NT2/D1 (cell line): ENCODE measurements at regions not wholly inside any gene's neighbourhood (a gene's known extent, or its start where the extent isn't known, plus 50 kb on each side); places are given as distances from the start of the nearest gene placed in this dataset.

Experiments used
- DNase-seq: peaks from one replicate; pipeline ENCODE4 v3.0.0-alpha.2; 2011; ENCODE audit warnings: low read depth, low spot score
- H3K27me3 ChIP-seq: 2 replicates; pipeline ENCODE4 v1.6.0; 2011; ENCODE audit warnings: mild to moderate bottlenecking; ENCODE audit not compliant: insufficient read length, insufficient read depth
- H3K36me3 ChIP-seq: 2 replicates; pipeline ENCODE4 v1.6.1; 2011; ENCODE audit warnings: mild to moderate bottlenecking, low read length, mixed read lengths; ENCODE audit not compliant: insufficient read depth, insufficient read length
- H3K4me1 ChIP-seq: 2 replicates; pipeline ENCODE4 v1.5.1; 2011; ENCODE audit not compliant: insufficient read depth, insufficient read length
- H3K4me3 ChIP-seq: 2 replicates; pipeline ENCODE4 v1.5.1; 2011; ENCODE audit warnings: low read depth; ENCODE audit not compliant: insufficient read length
- H3K9ac ChIP-seq: 2 replicates; pipeline ENCODE4 v1.6.0; 2011; ENCODE audit warnings: low read depth; ENCODE audit not compliant: insufficient read length
- H3K9me3 ChIP-seq: 2 replicates; pipeline ENCODE4 v1.5.1; 2011; ENCODE audit warnings: mild to moderate bottlenecking, low read length; ENCODE audit not compliant: insufficient read depth
- SUZ12 ChIP-seq: IDR thresholded peaks from 2 replicates; pipeline ENCODE4 v1.6.1; 2011; ENCODE audit not compliant: insufficient read length, insufficient read depth; ENCODE audit errors: extremely low read depth
- YY1 ChIP-seq: IDR thresholded peaks from 2 replicates; pipeline ENCODE4 v1.6.1; 2011; ENCODE audit not compliant: insufficient read length, insufficient read depth
- ZNF274 ChIP-seq: IDR thresholded peaks from 2 replicates; pipeline ENCODE4 v1.6.1; 2011; ENCODE audit warnings: mild to moderate bottlenecking, low read depth, low read length

DNA sequence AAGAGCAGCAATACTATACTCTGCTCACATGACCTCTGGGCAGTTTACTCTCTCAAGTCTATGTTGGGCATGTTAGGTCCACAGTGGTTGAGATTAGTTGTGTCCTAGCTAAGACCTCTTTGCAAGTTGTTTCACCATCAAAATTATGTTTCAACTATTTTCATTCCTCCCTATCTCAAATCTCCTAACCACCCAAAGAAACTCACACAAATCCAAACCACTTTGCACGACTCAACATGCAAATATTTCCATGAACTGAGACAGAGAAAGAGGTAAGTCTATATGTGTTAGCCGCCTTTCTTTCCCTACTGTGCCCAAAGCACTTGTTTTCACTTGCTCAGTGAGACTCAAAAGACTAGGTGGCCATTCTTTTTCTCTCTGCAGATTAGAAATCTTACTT lies 546.8 kb downstream of the TNS1 start:
- H3K9me3 ChIP-seq = no peaks in the 10 kb centered on the region
- no peak for TF ChIP-seq ZNF274
- no peak for TF ChIP-seq SUZ12
- TF ChIP-seq YY1 = no peak
- H3K4me3 ChIP-seq = no peak overlapping the region
- no peak for DNase-seq
- H3K9ac ChIP-seq = no peak overlapping the region
- H3K36me3 ChIP-seq = no peaks in the 10 kb centered on the region
- no peaks in the 10 kb centered on the region for H3K27me3 ChIP-seq
- no peaks in the 10 kb centered on the region for H3K4me1 ChIP-seq

DNA sequence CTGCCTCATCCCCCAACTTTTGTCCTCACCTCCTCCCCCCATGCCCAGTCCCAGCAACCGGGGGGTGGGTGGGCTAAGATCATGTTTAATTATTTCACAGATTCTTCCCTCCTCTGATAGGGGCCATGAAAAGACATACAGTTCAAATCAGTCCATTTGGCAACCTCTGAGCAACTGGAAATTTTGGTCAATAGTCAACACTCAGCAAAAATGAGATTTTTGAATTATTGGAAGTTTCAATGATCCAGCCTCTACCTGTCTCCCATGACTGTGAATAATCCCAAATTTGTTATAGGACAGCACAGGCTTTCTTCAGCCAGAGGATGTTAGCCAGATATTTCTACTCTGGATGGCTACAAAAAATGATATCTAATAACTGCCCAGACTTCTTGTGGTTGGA lies 549.9 kb downstream of the TNS1 start:
- Histone ChIP-seq H3K27me3 (no peaks in the 10 kb centered on the region), H3K36me3 (no peaks in the 10 kb centered on the region), H3K9ac (no peak overlapping the region), H3K9me3 (no peaks in the 10 kb centered on the region), H3K4me3 (no peak overlapping the region), H3K4me1 (no peaks in the 10 kb centered on the region)
- no peak for TF ChIP-seq SUZ12
- TF ChIP-seq ZNF274 = no peak
- no peak for TF ChIP-seq YY1
- DNase-seq = no peak

DNA sequence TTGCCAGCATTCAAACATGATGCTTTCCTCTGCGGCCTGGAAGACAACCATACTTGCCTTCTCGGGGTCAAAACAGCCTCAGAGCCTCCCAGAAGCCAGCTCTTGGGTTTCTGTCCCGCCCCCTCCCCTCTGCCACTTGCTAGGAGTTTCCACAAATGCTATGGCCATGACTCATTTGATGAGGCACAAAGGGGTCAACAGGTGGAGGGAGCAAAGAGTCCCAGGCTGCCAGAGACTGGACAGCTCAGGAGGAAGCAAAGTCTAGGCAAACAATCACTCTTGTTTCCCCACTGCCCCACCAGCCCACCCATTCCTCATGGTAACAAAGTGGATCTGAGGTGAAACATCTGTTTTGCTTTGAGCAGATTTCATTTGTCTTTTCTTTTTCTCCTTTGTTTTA lies 551.1 kb downstream of the TNS1 start:
- no peaks in the 10 kb centered on the region for H3K9me3 ChIP-seq
- TF ChIP-seq ZNF274 = no peak
- TF ChIP-seq SUZ12 = no peak
- TF ChIP-seq YY1 = no peak
- no peaks in the 10 kb centered on the region for H3K4me1 ChIP-seq
- DNase-seq = no peak
- H3K9ac ChIP-seq = no peak overlapping the region
- no peaks in the 10 kb centered on the region for H3K27me3 ChIP-seq
- no peaks in the 10 kb centered on the region for H3K36me3 ChIP-seq
- H3K4me3 ChIP-seq = no peak overlapping the region

DNA sequence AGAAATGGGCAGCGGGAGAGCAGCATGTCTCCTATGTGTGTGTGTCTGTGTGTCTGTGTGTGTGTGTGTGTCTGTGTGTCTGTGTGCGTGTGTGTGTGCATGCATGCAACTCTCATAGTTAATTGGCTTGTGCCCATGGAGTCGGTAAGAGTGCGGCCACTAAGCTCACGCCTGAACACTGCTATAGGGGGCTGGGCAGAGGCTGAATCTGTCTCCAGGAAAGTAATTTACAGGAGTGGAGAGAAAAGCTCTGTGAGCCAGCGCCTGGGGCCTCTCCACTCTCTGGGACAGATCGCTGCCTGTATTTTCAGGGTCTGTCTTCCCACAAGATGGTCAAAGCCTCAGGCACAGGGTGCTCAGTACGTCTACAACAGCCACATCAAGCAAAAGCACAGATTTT lies 553.4 kb downstream of the TNS1 start:
- no peaks in the 10 kb centered on the region for H3K4me1 ChIP-seq
- DNase-seq = no peak
- no peak overlapping the region for H3K9ac ChIP-seq
- H3K4me3 ChIP-seq = no peak overlapping the region
- H3K9me3 ChIP-seq = no peaks in the 10 kb centered on the region; the same call in 1 of the 2 replicates
- no peaks in the 10 kb centered on the region for H3K27me3 ChIP-seq
- no peaks in the 10 kb centered on the region for H3K36me3 ChIP-seq
- no peak for TF ChIP-seq SUZ12
- TF ChIP-seq YY1 = no peak
- no peak for TF ChIP-seq ZNF274

DNA sequence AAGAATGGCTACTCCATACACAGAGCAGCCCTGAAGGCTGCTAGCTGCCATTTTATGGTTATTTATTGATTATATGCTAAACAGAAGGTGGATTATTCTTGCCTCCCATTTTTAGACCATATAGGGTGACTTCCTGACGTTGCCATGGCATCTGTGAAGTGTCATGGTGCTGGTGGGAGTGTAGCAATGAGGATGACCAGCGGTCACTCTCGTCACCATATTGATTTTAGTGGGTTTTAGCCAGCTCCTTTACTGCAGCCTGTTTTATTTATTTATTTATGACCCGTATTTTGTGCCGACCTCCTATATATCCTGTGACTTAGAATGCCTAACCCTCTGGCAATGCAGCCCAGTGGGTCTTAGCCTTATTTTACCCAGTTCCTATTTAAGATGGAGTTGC lies 553.9 kb downstream of the TNS1 start:
- no peaks in the 10 kb centered on the region for H3K36me3 ChIP-seq
- H3K9ac ChIP-seq = no peak overlapping the region
- no peaks in the 10 kb centered on the region for H3K27me3 ChIP-seq
- H3K4me3 ChIP-seq = no peak overlapping the region
- H3K9me3 ChIP-seq = no peaks in the 10 kb centered on the region; the same call in 1 of the 2 replicates
- no peak for TF ChIP-seq YY1
- TF ChIP-seq ZNF274 = no peak
- TF ChIP-seq SUZ12 = no peak
- no peaks in the 10 kb centered on the region for H3K4me1 ChIP-seq
- no peak for DNase-seq

DNA sequence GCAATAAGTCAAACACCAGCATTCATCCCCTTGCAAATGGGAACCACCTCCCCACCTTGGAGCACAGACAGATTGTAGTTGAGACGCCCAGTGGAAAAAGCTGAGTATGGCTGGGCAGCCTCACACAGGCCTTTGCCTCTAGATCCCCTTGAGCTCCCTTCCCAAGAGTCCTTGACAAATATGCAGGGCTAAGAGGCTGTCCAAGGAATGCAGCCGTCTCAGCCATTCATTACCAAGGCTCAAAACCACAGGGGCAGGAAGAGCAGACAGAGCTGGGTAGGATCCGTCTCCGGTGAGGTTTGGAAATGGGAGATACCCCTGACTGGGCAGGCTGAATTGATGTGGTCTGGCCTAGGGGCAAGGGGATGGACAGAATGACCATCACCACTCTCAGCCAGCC lies 557.1 kb downstream of the TNS1 start:
- no peaks in the 10 kb centered on the region for H3K36me3 ChIP-seq
- H3K4me1 ChIP-seq = no peaks in the 10 kb centered on the region
- DNase-seq = no peak
- no peak for TF ChIP-seq SUZ12
- no peaks in the 10 kb centered on the region; the same call in 1 of the 2 replicates for H3K9me3 ChIP-seq
- H3K27me3 ChIP-seq = no peaks in the 10 kb centered on the region
- H3K9ac ChIP-seq = no peak overlapping the region
- no peak overlapping the region for H3K4me3 ChIP-seq

DNA sequence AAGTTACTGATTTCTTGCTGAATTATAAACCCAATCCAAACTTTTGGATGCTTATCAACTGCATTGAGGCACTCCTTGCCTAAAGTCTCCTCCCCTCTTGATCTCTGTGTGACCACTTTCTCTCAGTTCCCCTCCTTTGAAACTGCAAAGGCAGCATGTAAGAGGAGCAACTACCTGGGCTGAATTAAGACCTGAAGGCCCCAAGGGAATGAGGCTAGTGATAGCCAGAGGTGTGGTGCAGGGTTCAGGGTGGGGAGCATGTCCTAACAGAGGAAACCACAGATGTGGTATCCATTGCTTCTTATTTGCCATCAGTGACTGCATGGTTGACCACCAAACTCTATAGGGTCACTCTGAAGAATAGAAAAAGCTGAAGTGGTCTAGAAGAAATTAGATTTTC lies 557.9 kb downstream of the TNS1 start:
- H3K27me3 ChIP-seq = no peaks in the 10 kb centered on the region
- no peak overlapping the region for H3K9ac ChIP-seq
- TF ChIP-seq ZNF274 = no peak
- no peak for TF ChIP-seq YY1
- no peak for TF ChIP-seq SUZ12

DNA sequence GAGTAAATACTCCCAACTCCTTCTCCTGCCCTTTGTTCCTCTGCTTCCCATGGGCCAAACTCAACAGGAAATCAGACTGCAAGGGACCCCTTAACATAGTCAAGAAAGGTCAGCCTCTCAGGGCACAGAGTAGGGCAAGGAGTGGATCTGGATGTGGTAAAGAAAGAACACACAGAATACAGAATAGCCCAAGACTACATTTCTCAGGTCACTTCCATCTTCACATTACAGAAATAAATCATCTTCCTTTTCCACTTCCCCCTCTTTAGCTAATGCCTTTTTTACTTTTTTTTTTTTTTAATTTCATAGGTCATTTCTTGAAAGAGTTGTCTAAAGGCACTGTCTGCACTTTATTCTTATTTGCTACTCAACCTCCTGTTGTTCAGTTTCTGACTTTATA lies 558.3 kb downstream of the TNS1 start:
- no peak for TF ChIP-seq ZNF274
- no peak for TF ChIP-seq SUZ12
- no peak for DNase-seq
- no peaks in the 10 kb centered on the region for H3K27me3 ChIP-seq
- H3K4me3 ChIP-seq = no peak overlapping the region
- H3K9me3 ChIP-seq = no peaks in the 10 kb centered on the region; the same call in 1 of the 2 replicates
- H3K36me3 ChIP-seq = no peaks in the 10 kb centered on the region
- H3K9ac ChIP-seq = no peak overlapping the region
- no peaks in the 10 kb centered on the region for H3K4me1 ChIP-seq

More for the DNA sequence above, 557.9 kb downstream of the TNS1 start:
- no peak overlapping the region for H3K4me3 ChIP-seq
- H3K9me3 ChIP-seq = no peaks in the 10 kb centered on the region; the same call in 1 of the 2 replicates
- no peaks in the 10 kb centered on the region for H3K36me3 ChIP-seq
- H3K4me1 ChIP-seq = no peaks in the 10 kb centered on the region
- no peak for DNase-seq
